GM21447 (cell line): ENCODE measurements at regions not wholly inside any gene's neighbourhood (a gene's known extent, or its start where the extent isn't known, plus 50 kb on each side); places are given as distances from the start of the nearest gene placed in this dataset.
"Not testable (repeated sequence)": the region's sequence is repeated elsewhere in the genome, so short reads cannot be mapped to it uniquely, and the experiment has no call there.

Experiments
- ATAC-seq: cut with Tn5 transposase; IDR thresholded peaks from one replicate; pipeline ENCODE4 v1.9.1; 2021; ENCODE audit not compliant: unreplicated experiment

- ATAC-seq: no peak
Observed at GRCh38 chr2:133970641-133971040, 283.2 kb upstream of the MGAT5 start.

DNA sequence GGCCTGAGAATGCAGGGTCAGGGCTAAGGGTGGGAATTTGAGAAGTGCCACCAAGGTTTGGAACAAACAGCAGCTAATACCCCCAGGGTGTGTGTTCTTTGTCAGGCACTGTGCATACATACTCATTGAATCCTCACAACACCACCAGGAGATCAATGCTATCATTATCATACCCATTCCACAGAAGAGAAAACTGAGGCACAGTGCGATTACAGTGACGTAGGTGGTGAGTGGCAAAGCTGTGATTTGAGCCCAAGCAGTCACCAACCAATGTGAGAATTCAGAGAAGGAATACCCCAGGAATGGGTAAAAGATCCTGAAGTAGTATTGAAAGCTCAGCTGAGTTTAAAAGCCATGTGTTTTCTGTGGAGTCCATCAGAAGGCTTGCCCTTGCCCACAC is 281.6 kb upstream of the MGAT5 start:
- ATAC-seq: no peak

GRCh38 chr2:133972786-133973185 is 281.1 kb upstream of the MGAT5 start:
- ATAC-seq: no peak

DNA sequence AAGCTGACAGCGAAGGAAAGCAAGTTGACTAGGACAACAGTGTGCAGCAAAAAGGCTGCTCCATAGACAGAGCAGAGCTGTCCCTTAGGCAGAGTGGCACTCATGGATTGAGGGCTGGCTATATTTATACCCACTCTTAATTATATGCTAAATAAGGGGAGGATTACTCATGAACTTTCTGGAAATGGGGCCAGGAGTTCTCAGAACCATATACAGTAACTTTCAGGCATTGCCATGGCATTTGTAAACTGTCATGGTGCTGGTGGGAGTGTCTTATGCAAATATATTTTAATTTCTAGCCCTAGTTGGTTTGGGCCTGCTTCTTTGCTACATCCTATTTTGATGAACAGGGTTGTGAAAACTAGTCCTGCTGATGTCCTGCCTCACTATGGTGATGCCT is 279.5 kb upstream of the MGAT5 start:
- no peak for ATAC-seq

GRCh38 chr2:133975135-133975534 is 278.7 kb upstream of the MGAT5 start:
- ATAC-seq: no peak

DNA sequence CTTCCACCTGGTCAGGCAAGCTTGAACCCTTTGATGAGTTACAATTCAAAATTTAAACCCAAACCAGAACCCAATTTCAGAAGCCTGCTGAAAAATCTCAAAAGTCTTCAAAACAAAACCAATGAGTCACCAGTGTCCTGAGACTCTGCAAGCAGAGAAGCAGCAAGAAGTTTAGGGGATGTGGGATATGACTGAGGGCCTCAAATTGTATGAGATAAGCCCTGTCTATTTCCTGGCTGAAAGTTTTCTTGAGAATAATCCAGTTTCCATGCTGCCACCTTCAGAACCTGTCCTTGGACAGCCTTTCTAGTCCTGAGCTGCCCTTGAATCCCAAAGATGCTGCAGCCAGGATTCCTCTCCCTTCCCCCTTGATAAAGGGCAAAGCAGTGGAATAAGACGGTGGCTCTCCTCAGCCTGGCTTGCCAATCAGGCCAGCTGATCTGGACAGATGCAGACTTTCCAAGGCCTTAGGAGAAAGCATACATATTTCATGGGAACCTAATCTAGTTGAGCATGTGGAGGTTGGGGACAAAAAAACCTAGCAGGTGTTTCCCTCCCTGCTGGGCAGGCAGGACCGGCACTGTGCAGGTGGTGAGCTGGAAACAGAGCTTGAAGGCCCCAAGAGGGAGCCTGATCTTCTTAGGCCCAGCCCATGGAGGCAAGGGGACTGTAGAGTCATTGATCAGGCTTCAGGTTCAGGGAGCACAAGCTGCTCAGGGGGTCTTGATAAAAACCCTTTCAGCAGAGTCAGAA is 278.0 kb upstream of the MGAT5 start:
- no peak for ATAC-seq

GRCh38 chr2:133976659-133977058 is 277.2 kb upstream of the MGAT5 start:
- ATAC-seq: no peak

DNA sequence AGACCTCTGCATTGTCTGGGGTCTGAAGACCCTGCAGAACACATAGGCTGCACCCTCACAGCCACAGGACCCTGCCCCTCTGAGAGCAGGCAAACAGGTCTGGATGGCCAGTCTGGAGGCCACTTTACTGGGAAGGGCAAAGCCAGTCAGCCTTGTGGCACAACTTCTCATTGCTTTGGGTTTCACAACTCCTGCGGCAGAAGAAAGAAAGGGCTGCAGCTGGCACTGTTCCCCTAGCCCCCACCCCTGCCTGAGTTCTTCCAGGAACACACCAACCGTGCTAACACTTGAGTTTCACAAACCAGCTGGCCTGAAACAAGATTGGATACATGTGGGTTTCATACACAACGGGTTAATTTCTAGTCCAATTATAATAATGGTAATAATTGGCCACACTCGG is 276.5 kb upstream of the MGAT5 start:
- no peak for ATAC-seq

GRCh38 chr2:133982256-133982655 is 271.6 kb upstream of the MGAT5 start:
- no peak for ATAC-seq

- no peak for ATAC-seq
Observed at GRCh38 chr2:133985563-133985962, 268.3 kb upstream of the MGAT5 start.

DNA sequence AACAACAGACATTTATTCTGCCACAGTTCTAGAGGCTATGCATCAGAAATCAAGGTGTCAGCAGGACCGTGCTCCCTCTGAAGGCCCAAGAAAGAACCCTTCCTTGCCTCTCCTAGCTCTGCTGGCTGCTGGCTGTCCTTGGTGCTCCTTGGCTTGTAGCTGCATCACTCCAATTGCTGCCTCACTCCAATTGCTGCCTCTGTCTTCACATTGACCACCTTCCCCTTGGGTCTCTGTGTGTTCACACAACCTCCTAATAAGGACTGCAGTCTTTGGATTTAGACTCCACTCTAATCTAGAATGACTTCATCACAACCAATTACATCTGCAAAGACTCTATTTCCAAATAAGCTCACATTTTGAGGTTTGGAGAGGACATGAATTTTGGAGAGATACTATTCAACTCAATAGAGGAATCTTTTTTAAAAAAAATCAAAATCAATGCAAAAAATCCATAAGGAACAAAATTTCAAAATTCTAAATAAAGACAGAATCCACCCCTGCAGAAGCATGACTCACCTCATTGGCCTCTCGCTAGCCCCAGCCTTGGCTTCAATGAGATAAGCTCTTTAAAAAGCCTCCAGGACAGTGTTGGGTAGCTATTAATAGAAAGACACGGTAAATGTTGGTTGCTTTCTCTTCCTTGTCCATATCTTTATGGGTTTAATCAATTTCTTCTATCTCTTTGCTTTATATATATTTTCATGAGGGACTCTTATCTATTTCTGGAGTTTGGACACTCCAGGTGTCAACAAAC is 267.6 kb upstream of the MGAT5 start:
- ATAC-seq: no peak

DNA sequence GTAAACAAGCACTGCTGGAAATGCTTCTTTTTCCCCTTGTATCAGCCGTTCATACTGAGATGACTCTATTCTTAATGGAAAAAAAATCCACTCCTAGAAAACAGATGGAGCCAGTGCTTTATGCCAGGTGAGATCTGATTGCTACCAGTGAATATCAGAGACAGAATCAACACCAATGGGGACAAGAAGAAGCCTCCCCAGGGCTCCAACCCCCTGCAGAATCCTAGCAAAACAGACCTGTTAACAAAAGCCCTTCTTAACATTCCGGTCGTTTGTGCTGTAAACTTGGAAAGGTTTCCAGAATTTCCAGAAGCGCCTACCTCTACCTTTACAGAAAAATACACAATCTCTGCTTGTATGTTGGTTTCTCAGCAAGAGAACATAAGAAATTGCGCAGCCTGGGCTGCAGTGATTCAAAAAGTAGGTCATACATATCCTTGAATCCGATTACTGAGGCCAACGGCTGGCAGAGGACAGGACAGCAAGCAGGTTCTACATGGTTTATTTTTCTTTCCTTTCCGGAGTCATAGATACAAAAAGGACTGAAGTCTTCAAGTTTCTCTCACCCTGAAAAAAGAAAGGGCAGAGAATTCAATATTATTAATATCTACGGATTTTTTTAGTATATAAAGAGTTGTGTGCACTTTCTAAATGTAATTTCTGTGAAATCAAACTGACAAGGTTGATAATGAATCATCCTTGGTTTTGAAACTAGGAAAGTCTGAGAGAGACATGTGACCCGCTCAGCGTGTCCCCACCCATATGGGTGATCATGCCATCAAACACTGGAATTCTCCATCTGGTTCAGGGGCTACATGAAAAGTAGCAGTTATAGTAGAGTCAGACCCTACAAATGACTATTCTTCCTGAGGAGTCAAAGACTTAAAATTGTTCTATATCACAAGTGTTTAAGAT is 266.7 kb upstream of the MGAT5 start:
- no peak for ATAC-seq

DNA sequence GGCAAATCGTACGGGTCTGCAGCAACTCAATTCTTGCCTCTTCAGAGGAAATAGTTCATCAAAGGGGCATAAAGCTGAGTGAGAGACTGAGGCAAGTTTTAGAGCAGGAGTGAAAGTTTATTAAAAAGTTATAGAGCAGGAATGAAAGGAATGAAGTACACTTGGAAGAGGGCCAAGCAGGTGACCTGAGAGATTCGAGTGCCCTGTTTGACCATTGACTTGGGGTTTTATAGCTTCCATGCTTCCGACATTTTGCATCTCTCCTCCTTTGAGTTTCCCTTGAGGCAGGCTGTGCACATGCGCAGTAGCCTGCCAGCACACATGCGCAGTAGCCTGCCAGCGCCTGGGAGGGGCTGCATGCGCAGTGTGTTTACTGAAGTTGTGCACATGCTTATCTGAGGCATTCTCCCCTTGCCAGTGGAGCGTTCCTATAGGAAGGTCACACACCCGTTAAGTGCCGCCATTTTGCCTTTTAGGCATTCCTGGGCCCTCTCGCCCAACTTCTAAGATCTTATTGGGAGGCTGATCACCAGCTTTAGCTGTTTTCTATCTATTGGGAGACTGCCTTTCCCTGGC is 265.5 kb upstream of the MGAT5 start:
- no peak for ATAC-seq

DNA sequence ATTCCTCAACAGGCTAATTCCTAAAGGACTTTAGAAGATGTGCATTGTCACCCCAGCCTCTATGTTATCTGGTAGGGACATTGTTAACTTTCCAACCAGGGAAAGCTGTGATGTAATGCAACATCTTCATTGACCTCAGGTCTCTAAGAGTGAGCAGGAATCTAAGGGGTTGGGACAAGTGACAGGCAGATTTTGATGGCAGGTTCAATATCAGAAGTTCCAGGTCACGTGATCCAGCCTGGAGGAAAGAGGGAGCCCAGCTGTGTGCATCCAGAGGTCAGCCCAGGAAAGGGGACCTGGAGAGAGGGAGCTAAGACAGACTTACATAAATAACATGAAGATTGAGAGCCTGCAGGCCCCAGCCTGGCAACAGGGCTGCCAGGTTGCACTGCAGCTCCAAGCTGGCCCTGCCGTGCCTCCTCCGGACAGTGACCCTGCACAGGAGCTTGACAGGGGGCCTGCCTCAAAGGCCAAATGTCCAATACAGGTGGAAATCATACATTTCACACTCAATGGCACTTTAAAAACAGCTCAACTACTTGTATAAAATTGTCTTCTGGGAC is 262.2 kb upstream of the MGAT5 start:
- ATAC-seq: no peak

GRCh38 chr2:133992454-133992853 is 261.4 kb upstream of the MGAT5 start:
- no peak for ATAC-seq

DNA sequence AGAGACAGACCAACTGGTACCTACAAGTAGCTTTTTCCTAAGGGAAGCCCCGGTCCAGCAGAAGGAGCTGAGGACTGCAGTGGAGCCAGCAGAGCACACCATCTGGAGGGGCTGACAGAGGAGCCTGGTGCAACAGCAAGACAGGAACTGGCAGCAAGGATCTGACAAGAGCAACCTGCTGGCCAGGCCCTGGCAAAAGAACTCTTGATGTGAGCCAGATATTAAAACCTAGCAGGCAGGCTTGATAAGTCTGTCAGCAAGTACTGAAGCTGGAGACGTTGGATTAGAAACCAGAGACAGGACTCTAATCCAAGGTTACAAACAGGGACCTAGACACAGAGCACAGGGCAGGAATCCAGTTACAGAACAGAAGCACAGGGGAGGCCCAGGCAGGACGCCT is 260.7 kb upstream of the MGAT5 start:
- ATAC-seq: no peak

DNA sequence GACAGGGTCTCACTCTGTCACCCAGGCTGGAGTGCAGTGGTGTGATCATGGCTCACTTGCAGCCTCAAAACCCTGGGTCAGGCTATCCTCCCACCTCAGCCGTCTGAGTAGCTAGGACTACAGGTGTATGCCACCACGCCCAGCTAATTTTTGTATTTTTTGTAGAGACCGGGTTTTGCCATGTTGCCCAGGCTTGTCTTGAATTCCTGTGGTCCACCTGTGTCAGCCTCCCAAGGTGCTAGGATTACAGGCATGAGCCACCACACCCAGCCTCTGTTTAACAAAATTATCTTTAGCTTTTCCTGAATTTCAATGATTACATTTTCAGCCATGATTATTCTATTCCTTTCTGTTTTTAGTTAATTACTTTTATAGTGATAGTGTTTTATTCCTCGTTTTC is 255.1 kb upstream of the MGAT5 start:
- ATAC-seq: not testable (repeated sequence)

GRCh38 chr2:134002391-134002790 is 251.5 kb upstream of the MGAT5 start:
- no peak for ATAC-seq

DNA sequence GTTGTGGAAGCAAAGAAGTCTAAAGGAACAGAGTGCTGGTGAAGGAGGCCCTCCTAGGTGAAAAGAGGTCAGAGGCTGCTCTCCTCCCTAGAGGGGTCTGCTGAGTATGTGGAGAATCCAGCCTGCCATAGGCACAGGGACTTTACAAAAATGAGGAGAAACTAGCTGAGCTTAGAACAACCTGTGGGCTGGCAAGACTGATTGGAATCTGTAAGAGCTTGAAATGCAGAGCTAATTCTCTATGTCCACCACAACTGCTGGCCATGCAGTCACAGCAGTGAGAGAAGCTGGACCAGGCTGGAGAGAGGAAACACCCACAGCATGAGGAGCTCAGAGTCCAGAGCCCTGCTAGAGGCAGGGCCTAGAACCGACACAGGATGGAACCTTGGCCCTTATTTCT is 251.0 kb upstream of the MGAT5 start:
- ATAC-seq: no peak

GRCh38 chr2:134004467-134004866 is 249.4 kb upstream of the MGAT5 start:
- ATAC-seq: no peak

GRCh38 chr2:134008837-134009236 is 245.0 kb upstream of the MGAT5 start:
- no peak for ATAC-seq
